ENCODE measurements at regions not wholly inside any gene's neighbourhood (a gene's known extent, or its start where the extent isn't known, plus 50 kb on each side); places are given as distances from the start of the nearest gene placed in this dataset.
A peak's percentile ranks its signal among the peaks of the same experiment; 100 is the strongest.

DNA sequence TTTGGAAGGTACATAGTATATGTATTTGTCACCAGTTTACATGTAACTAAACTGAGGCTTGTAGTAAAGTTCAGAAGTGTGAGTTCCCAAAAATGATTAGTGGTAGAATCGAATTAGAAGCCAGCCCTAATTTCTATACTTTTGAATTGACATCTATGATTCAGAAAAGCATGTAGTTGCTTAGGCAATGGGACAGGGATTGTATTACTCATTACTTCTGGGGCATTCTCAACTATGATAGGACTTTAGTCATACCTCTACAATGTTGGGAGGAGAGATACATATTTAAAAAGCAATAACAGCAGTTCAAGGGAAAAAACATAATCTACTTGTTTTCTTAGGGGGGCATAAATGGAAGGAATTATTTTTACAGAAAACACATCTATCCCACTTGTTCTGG, 277.9 kb upstream of the E2F7 start:
- DNase-seq: no peak

DNA sequence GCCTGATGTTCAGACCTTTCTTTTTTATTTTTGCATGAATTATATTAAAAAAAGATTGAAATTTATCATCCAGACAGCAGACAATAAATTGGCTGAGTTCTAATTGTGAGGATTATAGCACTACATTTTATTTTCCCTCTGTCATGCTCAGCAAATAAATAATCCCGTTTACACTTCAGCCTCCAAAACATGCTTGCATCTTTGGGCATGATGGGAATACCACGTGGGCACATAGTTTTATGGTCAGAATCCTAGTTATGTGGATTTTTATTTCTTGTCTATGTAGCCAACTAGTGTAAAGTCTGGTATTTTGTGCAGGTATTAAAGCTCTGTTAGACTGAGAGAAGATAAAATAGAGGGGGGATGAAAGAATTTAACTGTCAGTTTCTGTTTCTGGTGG, 276.9 kb upstream of the E2F7 start:
- no peak for DNase-seq

DNA sequence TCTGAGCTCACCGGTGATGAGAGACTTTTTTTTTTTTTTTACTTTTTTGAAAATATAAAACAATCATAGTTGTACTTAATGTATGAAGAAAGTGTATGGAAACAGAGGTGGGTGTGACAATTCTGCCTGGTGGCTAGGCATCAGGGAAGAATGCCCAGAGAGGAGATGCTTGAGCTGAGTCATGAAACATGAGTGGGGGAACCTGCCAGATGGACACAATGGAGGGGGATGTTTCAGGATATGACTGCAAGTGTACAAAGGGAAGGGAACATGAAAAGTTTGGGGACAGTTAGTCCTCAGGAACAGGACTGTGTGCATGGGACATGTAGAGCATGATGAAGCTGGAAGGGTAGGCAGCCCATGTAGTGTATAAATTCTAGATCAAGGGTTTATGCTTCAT, 274.2 kb upstream of the E2F7 start:
- no peak for DNase-seq

DNA sequence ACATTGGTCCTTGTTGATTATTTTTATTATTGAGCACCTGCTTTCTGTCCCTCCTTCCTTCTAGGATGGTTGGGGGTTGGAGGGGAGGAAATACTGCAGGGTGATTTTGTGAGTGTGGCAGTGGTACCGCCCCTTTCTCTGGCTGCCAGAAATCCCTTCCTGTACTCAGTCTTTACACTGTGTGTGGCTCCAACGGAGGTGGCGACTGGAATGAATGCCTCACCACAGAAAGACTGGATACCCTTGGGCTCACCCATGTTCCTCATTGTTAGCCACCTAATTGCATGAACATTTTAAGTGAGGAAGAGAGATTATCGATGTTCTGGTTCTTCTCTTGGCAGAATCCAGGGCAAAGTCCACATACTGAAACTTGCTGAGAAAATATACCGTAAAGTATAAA, 272.0 kb upstream of the E2F7 start:
- DNase-seq: peak; percentile 62

DNA sequence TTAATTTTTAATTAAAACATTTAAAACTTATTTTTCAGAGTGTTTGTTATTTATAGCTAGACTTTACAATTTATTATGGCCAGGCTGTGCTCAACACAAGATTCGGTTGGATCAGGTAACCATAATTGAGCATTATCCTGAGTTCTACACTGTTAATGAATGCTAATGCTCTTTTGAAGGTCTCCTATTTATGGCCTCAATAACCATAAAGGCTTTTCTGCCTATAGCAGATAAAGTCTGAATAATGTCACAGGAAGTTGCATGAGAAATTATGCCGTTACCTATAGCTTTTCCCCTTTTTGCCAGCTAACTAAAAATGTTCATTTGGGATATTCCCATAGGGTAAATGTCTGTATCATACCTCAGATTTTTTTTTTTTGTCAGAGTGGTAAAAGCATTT, 269.4 kb upstream of the E2F7 start:
- DNase-seq: no peak

DNA sequence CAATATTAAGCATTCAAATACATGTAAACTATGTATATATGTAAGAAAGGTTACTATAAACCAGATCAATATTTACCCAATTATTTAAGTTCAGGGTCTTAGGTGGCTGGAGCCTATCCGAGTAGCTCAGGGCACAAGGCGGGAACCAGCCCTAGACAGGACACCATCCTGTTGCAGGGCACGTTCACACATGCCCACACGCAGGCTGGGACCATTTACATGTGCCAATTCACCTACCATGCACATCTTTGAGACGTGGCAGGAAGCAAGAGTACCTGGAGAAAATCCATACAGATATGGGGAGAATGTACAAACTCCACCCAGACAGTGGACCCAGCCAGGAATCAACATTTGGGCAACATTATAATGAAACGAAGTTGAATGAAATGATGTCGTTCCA, 263.0 kb upstream of the E2F7 start:
- no peak for DNase-seq

DNA sequence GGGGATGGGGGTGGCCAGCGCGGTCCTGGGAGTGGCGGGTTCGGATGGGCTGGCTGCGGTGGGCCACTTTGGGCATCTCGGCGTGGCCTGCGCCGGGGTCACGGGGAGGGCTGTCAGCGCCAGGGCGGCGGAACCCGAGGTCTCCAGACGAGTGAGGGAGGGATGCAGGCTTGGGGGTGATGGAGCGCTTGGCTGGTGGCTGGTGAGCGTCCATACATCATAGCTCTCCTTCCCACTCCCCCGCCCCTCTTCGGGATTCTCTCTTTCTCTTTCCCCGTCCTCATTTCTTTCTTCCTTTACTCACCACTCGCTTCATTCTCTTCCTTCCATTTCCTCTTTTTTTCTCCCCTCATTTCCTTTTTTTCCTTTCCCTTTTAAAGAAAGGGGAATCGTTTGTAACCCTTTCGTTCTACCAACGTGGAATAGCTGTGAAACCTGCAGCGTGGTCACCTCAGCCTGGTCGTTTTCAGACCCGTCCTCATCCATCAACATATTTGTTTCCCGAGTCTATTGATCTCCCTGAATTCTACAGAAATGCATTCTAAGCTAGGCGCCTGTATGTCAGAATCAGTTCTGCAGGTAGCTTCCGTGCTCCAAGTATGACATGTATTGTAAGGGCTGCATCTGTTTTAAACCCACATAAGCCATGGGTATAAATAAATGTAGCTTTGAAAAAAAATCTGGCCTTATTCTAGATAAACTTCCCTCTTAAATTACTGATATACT, 260.3 kb upstream of the E2F7 start:
- DNase-seq: no peak

DNA sequence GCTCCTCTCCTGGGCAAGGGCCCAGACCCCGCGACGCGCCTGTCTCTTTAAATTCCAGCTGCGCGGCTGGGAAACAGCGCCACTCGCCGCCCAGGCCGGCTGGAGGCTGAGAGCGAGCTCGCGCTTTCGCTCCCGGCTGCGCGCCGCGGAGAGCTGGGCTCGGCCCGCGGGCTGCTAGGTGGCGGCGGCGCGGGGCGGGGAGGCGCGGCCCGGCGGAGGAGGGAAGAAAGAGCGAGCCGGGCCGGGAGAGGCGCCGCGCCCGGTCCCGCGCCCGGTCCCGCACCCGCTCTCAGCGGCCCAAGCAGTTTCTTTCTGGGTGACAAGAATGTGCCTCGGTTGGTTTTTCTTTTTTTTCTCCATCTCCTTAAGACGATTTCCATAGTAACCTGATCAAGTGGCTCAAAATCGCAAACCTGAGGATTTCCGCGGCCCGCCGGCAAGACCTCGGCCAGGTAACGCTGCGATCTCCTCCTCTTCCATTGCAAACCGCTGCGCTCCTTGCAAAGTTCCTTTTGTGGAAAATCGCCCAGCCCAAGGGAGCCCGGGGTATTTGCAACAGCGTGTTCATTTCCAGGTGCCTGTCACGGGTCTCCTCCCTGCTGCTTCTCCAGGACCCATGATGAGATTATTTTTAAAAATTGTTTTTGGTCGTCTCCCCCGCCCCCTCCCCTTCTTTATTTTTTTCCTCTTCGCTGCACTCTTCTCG, 259.5 kb upstream of the E2F7 start:
- DNase-seq: peak; percentile 63

DNA sequence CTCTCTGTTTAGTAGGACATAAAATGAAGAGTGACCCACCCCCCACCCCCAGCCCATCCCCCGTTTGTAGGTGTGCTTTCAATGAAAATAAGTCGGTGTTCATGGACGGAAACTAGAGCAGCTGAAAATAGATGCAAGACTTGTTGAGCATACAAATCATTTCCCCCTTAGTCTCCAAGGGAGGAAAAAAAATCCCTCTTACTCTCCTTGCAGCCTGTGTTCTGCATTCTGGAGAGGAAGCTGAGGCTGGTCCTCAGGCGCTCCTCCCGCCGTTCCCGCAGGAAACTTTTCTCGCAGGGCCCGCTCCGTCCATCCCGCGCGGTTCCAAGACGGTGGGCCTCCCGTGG, 259.0 kb upstream of the E2F7 start:
- DNase-seq: no peak

DNA sequence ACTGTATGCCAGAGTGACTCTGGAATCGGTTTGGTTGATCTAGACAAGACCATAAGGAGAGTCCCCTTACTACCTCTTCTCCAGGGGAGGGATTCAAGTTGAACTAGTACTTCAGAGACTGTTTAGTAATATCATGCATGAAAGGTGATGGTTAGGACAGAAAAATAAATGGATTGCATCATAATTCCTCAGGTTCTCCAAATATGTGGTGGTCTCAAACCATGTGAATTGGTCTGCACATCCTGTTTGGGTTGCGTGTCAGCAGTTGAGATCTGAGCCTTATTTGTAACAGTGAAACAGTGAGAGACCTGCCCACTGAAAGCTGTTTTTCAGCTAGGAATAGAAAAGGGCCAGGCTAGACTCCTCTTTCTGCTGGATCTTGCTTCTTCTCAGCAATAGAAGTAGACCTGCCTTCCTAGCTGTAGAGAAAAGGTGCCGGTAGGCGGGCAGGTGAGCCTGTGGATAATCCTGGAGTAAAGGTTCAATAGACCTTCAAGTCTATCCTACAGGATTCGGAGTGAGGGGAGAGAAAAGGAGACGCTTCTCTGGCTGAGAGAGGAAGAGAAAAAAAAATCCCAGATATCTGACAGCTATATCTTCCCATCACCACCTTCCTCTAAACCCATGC, 258.5 kb upstream of the E2F7 start:
- DNase-seq: no peak

DNA sequence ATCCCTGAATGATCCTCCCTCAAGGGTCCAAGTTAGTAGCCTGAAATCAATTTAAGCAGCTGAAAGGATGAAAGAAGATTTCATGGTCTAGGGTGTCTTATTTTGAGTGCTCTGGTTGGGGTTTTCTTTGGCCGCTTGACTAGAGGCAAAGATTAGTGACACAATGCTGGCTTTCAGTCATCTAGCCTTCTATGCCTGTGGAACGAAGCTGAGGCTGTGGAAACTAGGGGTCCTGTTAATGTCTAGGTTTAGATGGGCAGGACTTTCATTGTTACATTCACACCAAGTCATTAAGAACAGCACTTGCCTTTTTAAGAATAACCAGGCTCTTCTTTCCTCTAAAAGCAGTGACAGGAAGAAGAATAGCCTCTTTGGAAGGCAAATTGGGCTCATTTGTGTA, 253.8 kb upstream of the E2F7 start:
- DNase-seq: no peak

DNA sequence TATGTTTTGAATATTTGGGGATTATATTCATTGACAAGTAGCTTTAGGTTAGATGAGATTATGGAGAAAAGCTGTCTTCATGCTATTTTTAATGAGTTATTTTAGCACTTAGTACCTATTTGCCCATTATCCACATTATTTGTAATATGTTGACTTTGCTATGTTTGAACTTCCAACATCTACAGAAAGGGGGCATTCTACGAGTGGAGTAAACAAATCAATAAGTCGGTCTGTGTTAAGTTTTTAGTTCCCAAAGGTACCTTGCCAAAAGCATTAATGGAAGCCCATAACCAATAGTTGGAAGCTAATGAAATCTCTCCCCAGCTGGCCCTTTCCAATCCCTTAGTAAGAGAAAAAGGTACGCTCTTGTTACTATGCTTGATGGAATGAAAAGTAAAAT, 250.0 kb upstream of the E2F7 start:
- no peak for DNase-seq

DNA sequence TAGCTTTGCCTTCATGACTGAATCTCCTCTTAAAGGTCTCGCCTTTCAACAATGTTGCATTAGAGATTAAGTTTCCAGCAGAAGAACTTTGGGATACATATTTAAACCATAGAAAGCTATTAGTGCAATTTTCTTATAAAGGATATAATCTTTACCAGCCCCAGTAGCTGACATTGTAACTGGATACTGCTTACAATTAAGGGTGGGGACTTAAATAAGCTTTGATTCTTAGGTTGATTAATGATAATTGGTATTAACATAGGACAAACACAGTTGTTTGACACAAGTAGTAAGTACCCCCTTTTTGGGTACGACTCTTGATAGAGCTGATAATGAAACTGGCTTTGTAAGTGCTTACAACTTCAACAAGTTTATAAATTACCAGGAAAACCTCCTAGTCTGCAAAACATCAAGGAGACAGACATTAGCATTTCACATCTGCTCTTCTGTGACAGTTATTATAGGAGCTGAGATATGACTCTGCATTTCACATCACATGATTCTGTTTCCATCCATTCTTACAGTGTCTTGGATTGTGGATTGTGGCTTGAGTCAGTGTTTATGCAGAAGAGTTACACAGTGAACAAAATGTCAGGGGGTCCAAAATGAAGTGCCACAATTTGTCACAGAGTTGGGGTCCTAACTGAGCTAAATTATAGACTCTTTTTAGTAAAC, 249.1 kb upstream of the E2F7 start:
- DNase-seq: no peak

DNA sequence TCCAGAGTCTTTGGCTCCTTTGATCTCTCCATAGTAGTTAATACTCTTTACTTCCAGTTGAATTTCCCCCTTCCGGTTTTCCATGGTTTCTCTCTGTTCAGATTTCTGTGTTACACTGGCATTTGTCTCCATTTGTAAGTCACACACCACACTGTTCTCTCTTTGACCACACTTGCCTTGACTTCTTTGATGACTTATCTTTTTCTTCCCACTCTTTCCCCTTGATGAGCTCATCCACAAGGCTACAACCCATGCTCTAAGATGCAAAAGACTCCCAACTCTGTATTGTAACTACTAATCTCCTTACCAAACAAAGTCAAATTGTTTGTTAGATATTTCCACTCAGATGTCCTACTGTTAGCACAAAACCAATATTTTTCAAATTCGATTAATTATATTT, 242.7 kb upstream of the E2F7 start:
- no peak for DNase-seq

DNA sequence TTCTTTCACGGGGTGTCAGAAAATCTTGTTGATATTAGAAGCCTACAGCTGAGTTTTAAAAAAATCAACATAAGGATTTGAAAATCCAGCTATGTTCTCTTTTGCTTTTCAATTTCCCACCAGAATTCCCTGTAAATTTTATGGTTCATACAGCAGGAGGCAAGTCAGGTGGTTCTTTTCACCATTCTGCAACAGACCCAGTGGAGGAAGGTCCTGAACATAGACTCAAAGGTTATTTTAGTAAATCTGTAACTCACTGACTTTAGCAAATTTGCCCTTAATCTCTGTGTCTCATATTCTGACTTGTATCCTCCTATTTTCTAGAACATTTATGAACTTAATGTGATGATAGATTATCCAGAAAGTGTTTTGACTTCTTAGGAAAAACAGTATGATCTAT, 235.4 kb upstream of the E2F7 start:
- no peak for DNase-seq

DNA sequence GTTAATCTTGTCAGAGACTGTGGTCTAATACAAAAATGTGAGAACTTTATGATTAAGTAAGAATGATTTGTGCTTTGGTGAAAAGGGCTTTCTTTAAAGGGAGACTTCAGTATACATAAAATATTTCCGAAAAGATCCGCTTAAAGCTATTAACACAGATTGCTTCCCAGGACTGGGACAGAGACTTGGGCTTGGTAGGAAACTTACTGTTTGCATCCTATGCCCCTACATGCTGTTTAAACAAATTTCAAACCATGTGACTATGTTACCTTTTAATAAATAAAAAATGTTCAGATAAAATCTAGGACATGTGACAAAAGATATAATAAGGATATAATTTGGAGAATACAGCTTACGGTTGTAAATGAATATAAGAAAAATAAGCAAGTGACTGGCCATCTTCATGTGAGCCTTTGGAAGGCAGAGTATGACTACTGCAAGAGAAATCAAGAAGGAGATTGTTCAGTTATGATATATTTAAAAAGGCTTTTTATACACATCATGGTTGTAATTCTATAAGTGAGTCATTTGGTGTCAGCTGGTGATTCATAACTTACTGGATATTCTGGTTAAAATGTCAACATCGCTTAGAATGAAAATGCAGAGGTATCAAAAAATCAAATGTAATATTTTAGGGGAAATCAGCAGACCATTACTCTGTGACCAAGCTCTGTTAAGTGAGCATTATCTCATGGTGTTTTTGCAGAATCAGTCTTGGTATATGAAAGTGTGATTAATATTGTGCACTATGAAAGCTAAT, 234.7 kb upstream of the E2F7 start:
- no peak for DNase-seq

DNA sequence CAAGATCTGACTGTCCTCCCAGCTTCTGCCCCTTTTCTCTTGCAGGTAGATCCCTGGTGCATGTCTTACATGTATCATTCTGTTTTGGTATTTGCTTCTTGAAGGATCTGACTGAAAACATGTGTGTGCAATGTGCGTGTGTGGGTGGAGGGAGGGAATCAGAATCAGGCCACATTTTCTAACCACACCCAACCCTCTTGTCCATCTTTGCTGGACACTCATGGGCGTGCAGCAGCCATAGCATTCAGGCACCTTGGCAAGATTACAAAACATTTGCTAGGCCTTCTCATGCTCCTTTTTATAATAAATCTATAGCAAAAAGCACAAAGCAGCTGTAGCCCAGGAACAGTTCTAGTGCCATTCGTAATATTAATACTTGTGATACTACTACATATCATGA, 233.6 kb upstream of the E2F7 start:
- no peak for DNase-seq

DNA sequence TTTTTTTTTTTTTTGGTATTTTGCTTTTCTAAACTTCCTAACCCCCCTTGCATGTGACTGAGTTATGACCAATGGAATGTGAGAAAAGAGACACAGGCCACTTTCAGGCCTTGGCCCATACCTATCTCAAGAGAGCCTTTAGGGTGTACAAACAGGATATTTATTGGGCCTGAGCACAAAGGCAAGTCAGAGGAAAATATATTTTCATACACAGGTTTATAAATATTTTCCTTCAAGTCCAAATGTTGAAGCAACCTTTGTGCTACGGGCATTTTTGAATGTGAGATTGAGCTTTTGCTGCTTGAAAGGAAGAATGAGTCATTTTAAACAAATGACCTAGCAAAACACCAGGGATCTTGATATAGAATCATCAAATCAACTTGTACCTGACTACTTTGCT, 228.6 kb upstream of the E2F7 start:
- no peak for DNase-seq

DNA sequence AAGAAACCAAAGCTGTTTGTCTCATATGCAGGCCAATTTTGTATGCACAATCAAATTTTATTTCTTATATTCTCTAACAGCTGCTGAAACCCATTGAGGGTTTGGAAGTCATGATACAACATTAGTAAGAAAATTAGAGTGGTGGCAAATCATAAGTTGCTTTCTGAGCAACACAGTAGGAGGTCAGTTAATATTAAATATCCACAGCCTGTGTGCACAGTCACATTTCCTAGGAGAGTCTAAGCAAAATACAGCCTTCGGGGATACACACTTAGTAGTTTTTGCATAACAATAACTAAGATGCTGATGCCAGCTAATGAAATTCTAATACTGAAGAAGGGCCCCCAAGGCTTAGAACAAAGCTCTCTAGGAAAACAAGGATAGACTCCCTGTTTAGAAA, 209.6 kb upstream of the E2F7 start:
- DNase-seq: no peak

DNA sequence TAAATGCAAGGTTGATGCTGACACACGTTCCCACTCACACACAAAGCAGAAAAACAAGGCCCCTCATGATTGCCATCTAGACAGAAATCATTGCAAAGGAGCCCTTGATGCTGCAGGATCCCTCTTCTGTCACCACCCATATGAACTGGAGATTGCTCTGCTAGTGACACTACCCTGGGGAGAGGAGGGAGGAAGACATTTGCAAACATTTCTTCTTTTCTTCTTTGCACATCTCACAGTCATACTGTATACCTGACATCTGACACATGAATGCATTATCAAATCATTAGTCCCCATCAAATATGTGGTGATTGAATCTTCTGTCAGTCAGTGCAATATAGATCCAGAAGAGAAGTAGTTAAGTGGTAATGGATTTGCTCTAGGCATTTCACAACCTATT, 208.5 kb upstream of the E2F7 start:
- DNase-seq: no peak

DNA sequence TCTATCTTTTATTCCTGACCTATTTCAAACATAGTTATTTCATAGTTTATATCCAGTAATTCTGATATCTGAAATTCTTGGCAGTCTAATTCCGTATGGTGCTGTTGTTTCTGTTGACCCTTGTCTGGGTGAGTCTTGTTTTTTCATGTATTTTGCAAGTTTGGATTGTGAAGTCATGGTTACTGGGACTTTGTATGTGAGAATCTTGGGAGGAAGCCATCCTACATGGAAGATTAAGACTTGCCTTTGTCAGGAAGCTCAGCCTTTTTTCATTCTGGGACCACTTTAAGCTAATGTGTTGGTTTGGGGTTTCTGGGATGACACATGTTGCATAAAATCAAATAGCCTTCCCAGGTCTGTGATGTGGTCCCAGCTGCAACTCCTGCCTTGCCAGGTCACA, 191.6 kb upstream of the E2F7 start:
- DNase-seq: no peak

DNA sequence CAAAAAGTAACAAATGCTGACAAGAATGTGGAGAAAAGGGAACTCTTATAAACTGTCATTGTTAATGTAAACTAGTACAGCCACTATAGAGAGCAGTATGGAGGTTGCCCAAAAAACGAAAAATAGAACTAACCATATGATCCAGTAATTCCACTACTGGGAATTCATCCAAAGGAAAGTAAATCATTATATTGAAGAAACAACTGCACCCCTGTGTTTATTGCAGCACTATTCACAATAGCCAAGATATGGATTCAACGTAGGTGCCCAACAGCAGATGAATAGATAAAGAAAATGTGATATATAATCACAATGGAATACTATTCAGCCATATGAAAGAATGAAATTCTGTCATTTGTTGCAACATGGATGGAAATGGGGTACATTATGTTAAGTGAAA, 188.0 kb upstream of the E2F7 start:
- DNase-seq: no peak

DNA sequence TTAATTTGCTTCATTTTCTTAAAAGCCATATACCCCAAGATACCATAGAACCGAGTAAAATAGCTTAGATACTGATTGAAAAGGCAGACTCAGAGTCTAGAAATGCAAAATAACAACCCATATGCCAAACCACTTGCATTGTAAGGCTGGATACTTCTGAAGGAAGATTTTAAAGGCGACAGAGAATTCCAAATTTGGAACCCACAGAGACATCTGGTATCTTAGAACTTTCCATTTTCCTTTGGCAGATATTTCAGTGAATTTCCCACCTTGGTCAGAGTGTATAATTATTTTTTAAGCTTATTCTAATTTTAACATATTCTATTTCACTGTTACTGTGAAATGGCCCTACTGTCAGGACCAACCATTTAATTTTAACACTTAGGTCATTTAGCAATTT, 186.4 kb upstream of the E2F7 start:
- DNase-seq: no peak
